Peyer's patch (tissue), 4 donors: ENCODE measurements at regions not wholly inside any gene's neighbourhood (a gene's known extent, or its start where the extent isn't known, plus 50 kb on each side); places are given as distances from the start of the nearest gene placed in this dataset.

Experiments used
- CTCF ChIP-seq, 6 experiments: fragments of 450-650 bp in 4 of 6; fragments of 200-600 bp in 2 of 6; sonication (generic) in 1 of 6; IDR thresholded peaks; one replicate each; pipeline ENCODE4 v1.5.1; 2017 to 2019; ENCODE audit warnings: antibody characterized with exemption in 6 of 6, mild to moderate bottlenecking in 3 of 6, moderate library complexity in 1 of 6
- POLR2A ChIP-seq, 2 donors: fragments of 450-650 bp; IDR thresholded peaks; one replicate each; pipeline ENCODE4 v1.5.1; 2017; ENCODE audit warnings: antibody characterized with exemption in 2 of 2, mild to moderate bottlenecking in 2 of 2, moderate library complexity in 2 of 2

- no peak for TF ChIP-seq CTCF (IDR thresholded peaks at IDR 0.05)
- no peak for TF ChIP-seq POLR2A (IDR thresholded peaks at IDR 0.05)
These were observed 85.8 kb upstream of the KCNJ15 start for GRCh38 chr21:38170704-38171682.
